Fibroblast of peridontal ligament (primary cell): ENCODE measurements at regions not wholly inside any gene's neighbourhood (a gene's known extent, or its start where the extent isn't known, plus 50 kb on each side); places are given as distances from the start of the nearest gene placed in this dataset.
A peak's percentile ranks its signal among the peaks of the same experiment; 100 is the strongest.

Source experiments
- DNase-seq: peaks from one replicate; pipeline ENCODE4 v3.0.0-alpha.2; 2010; ENCODE audit errors: extremely low read depth

DNA sequence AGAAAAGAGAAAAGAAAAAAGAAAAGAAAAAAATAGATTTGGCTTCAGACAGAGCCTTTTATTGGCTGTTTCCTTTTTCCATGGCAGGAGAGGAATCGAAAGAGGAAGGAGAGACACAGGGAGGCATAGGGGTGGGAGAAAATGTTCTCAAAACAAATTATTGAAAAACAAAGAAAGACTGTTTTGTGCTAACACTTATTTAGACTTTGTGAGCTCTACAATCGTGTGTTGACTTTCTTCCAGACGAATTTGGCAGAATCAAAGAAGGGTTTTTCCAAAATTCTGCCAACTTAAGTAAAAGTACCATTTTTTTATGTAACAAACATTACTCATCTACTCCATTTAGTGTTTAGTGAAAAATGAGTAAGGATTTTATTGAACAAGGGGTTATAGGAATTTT lies 982.2 kb downstream of the REEP3 start:
- DNase-seq: peak; percentile 11

- no peak for DNase-seq
These were observed 984.3 kb downstream of the REEP3 start for GRCh38 chr10:64505501-64505900.

GRCh38 chr10:64506963-64507362 lies 985.8 kb downstream of the REEP3 start:
- DNase-seq: no peak

DNA sequence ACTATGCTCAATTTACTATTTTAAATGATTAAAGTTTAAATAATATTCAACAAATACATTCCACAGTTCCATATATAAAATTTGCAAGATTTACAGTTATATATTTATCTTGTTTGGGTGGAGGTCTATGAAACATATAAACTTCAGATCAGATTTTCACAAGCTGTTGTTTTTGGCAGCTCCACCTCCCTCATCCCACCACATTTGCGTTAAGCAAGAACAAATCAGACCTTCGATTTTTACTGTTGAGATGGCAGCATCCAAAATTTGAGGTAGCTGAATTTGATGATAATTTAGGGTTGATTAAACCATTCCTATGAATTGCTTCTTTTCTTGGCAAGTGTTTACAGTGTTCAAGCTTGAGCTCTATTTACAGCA lies 986.4 kb downstream of the REEP3 start:
- DNase-seq: no peak

GRCh38 chr10:64508029-64508661 lies 986.9 kb downstream of the REEP3 start:
- no peak for DNase-seq

- no peak for DNase-seq
These were observed 994.9 kb downstream of the REEP3 start for GRCh38 chr10:64515970-64516699.

- no peak for DNase-seq
These were observed 997.3 kb downstream of the REEP3 start for GRCh38 chr10:64518456-64518855.

- DNase-seq: no peak
These were observed 998.2 kb downstream of the REEP3 start for GRCh38 chr10:64519427-64519826.

DNA sequence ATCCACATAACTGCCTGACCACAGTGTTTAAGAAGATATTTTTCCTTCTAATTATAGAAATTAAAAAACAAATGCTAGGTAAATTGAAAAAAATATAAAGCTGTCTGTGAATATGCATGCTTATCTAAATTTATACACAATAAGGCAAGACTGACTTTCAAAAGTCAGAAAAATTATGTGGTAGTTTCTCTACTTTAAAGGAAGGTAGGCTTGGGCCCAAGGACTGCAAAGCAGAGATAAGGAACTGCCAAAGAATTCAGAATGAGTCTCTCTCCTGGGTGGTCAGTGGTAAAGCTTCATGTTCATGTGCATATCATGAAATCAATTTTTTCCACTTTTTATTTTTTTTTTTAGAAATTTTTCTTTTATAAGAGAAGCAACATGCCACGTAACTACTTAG lies 998.6 kb downstream of the REEP3 start:
- no peak for DNase-seq

GRCh38 chr10:64523065-64523759 lies 1002.0 kb downstream of the REEP3 start:
- DNase-seq: no peak

DNA sequence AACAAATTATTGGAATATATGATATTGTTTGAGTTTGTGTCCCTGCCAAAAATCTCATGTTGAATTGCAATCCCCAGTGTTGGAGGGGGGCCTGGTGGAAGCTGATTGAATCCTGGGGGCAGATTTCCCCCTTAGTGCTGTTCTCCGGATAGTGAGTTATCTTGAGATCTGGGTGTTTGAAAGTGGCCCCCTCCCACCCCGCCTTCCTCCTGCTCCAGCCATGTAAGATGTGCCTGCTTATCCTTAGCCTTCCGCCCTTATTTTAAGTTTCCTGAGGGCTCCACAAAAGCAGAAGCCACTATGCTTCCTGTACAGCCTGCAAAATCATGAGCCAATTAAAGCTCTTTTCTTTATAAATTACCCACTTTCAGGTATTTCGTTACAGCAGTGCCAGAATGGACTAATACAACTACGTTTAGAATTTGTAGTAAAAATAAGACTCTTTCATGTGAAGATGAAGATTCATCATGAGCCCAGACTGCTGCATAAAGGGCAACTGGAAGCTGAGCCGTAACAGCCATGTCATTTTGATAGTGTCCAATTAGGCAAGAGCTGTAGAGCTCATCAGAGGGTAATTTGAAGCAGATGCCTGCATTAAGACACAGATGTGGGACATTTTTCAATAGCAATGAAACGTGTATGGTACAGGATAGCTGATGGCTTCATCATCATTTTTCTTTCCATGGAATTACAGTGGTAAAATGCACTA lies 1007.2 kb downstream of the REEP3 start:
- no peak for DNase-seq

DNA sequence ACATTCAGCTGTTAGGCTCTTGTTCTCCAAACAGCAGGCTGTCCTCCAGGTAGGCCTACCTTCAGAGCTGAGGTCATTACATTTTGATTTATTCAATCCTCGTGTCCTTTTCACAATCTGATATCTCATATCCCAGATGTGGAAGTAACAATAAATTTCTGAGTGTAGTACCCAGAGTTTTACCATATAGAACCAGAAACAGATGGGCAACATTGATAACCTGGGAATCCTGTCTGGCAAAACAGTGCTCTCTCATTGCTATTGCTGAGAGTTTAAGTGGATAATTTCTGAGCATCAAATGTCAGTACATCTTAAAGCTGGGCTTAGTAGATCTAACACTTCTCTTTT lies 1007.8 kb downstream of the REEP3 start:
- DNase-seq: no peak

- no peak for DNase-seq
These were observed 1013.4 kb downstream of the REEP3 start for GRCh38 chr10:64534616-64535015.

- no peak for DNase-seq
These were observed 1014.1 kb downstream of the REEP3 start for GRCh38 chr10:64535131-64535867.

DNA sequence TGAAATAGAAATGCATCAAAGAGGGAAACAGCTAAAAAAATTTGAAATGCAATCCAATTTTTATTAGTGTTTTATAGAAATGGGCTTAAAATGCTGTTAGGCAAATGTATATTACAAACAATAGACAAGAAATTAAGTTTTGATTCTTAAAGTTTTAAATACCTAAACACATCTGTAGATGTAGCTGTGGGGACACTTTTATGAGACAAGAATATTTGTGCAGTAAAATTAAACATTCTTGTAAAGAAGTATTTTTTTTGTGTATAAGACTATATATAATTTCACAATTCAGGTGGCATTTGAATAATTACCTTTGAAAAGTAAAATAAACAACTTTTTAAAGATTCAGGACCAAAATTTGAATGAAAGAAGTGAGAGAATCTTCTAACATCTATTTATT lies 1015.9 kb downstream of the REEP3 start:
- no peak for DNase-seq

GRCh38 chr10:64537928-64538327 lies 1016.7 kb downstream of the REEP3 start:
- no peak for DNase-seq

DNA sequence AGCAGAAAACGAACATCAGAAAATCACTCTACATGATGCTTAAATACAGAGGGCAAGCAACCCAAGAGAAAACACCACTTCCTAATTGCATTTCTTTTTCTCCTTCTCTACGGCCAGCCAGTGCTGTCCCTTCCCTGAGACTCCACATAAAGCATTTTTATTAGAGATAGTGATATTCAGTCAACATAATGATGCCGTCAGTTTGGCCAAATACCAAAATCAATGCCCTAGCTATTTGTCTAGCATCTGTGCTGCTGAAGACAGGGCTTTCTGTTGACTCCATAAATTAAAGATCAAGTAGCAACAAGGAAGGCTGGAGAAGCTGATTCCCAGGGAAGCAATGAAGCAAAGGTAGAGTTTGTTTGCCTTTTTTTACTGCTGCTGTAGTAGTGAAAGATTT lies 1024.9 kb downstream of the REEP3 start:
- DNase-seq: no peak

- DNase-seq: no peak
These were observed 1026.0 kb downstream of the REEP3 start for GRCh38 chr10:64547168-64547567.

DNA sequence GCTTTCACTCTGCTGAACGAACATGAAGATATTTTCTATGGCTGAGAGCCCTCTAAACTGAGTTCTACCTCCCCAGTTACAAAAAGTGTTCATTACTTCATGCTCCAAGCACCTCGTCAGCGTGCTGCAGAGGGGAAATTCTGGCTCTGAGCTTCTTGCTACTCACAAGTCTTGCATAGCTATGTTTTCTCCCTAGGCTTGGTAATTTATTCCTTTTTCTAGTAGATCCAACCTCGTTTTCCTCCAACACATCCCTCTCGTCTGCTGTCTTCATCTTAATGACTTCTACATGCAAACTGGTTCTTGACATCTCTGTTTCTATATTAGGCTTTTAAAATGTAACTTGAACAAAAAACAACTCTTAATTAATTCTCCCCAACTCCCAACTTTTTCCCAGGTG lies 1034.5 kb downstream of the REEP3 start:
- DNase-seq: no peak

DNA sequence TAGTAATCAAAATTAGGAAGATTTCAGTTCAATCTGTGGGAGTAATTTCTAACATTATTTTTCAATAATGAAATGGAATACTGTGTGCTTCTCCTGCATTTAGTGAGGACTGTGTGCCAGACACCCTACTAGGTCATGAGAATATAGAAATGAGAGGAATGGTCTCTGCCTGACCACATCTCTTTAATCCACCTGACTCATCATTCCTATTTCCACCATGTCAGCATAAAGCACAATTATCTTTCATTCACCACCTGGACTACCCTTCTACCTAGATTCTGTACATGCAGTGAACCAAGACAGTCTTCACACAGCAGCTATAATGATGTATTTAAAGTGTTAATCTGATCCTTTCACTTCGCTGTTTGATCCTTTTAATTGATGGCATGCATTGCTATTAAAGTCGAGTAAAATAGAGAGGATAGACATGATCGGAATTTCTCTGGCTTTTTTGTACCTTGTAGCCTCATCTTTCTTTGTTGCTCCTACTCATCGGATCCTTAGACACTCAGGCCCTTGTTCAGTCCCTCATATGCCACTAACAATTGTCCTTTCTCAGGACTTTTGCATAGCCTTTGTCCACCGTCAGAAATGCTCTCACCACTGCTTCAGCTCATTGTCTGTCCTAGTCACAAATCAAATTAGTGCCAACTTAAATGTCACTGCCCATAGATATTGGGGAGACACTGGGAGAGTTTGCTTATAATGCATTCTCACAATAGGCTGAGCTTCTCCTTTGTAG lies 1037.1 kb downstream of the REEP3 start:
- DNase-seq: no peak

DNA sequence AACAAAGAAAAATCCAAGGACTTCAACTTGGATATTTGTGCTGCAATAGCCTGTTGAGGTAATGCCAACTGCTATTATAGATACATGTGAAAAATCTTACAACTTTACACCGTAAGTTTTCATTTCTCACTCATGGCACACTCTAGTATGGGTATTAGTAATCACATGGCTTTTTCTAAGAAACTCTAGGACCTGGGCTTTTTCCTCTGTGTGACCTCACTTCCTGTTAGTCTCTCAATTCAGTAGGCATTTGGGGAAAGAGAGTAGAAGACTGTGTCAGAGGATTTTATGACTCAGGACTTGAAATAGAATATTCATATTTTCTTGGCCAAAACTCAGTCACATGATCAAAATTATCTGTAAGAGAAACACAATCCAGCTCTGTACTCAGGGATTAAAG lies 1049.9 kb downstream of the REEP3 start:
- DNase-seq: no peak
